ENCODE measurements at regions not wholly inside any gene's neighbourhood (a gene's known extent, or its start where the extent isn't known, plus 50 kb on each side); places are given as distances from the start of the nearest gene placed in this dataset.

- TF ChIP-seq CTCF (IDR thresholded peaks at IDR 0.05; ENCODE audit: low read depth, low read length, poor library complexity, severe bottlenecking) (no peak), EZH2phosphoT487 (IDR thresholded peaks at IDR 0.05; ENCODE audit: borderline replicate concordance, low read length) (no peak)
Measured at GRCh38 chr14:87834594-87834993, 158.4 kb downstream of the GALC start.
